Adrenal gland (tissue), 5 donors: ENCODE measurements at regions not wholly inside any gene's neighbourhood (a gene's known extent, or its start where the extent isn't known, plus 50 kb on each side); places are given as distances from the start of the nearest gene placed in this dataset.

Source experiments
- POLR2A ChIP-seq, 2 donors: fragments of 450-650 bp; IDR thresholded peaks; one replicate each; pipeline ENCODE4 v1.6.1; 2017; ENCODE audit warnings: antibody characterized with exemption in 2 of 2, mild to moderate bottlenecking in 2 of 2, moderate library complexity in 1 of 2
- TF ChIP-seq, protein P1 (sequence below), 6 experiments: fragments of 450-650 bp in 4 of 6; fragments of 200-600 bp in 2 of 6; sonication (generic) in 1 of 6; IDR thresholded peaks; 1 replicate in 5 of 6; 2 replicates in 1 of 6; pipeline versions ENCODE4 v1.5.1 to v1.8.0; 2016 to 2021; ENCODE audit warnings: antibody characterized with exemption in 6 of 6, mild to moderate bottlenecking in 2 of 6, moderate library complexity in 1 of 6
- donor health status: DM: no; HTN: no; CAD: no.

GRCh38 chr16:5158494-5158893 is 60.9 kb upstream of the EEF2KMT start:
- TF ChIP-seq, protein P1, sequence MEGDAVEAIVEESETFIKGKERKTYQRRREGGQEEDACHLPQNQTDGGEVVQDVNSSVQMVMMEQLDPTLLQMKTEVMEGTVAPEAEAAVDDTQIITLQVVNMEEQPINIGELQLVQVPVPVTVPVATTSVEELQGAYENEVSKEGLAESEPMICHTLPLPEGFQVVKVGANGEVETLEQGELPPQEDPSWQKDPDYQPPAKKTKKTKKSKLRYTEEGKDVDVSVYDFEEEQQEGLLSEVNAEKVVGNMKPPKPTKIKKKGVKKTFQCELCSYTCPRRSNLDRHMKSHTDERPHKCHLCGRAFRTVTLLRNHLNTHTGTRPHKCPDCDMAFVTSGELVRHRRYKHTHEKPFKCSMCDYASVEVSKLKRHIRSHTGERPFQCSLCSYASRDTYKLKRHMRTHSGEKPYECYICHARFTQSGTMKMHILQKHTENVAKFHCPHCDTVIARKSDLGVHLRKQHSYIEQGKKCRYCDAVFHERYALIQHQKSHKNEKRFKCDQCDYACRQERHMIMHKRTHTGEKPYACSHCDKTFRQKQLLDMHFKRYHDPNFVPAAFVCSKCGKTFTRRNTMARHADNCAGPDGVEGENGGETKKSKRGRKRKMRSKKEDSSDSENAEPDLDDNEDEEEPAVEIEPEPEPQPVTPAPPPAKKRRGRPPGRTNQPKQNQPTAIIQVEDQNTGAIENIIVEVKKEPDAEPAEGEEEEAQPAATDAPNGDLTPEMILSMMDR (IDR thresholded peaks at IDR 0.05): no peak
- TF ChIP-seq POLR2A (IDR thresholded peaks at IDR 0.05): no peak
